Hematopoietic multipotent progenitor cell treated with erythropoietin and hydrocortisone succinate and interleukin-3 and kit ligand, for 17 days (in vitro differentiated cells): ENCODE measurements at regions not wholly inside any gene's neighbourhood (a gene's known extent, or its start where the extent isn't known, plus 50 kb on each side); places are given as distances from the start of the nearest gene placed in this dataset.
"Not testable (repeated sequence)": the region's sequence is repeated elsewhere in the genome, so short reads cannot be mapped to it uniquely, and the experiment has no call there.

ENCODE experiments used
- DNase-seq: peaks from one replicate; pipeline ENCODE4 v3.0.0-alpha.2; 2015; ENCODE audit warnings: low spot score

DNA sequence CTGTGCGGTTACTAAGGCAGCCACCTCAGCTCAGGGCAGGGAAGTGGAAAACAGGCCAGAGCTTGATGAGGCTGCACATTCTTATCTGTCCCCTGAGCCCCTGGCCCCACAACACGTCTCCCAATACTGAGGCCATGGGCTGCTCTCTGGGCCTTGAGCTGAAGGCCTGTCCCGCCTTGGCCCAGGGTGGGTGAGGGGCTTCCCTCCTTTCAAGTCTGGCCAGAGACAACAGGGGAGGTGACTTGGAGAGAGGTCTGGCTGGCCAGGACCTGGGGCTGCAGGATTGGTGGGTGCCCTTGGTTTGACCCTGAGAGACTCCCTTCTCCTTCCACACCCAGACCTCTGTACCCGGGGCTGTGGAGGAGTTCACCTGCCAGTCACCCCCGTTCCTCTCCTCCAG lies 563.8 kb downstream of the PTPRU start:
- DNase-seq: no peak

DNA sequence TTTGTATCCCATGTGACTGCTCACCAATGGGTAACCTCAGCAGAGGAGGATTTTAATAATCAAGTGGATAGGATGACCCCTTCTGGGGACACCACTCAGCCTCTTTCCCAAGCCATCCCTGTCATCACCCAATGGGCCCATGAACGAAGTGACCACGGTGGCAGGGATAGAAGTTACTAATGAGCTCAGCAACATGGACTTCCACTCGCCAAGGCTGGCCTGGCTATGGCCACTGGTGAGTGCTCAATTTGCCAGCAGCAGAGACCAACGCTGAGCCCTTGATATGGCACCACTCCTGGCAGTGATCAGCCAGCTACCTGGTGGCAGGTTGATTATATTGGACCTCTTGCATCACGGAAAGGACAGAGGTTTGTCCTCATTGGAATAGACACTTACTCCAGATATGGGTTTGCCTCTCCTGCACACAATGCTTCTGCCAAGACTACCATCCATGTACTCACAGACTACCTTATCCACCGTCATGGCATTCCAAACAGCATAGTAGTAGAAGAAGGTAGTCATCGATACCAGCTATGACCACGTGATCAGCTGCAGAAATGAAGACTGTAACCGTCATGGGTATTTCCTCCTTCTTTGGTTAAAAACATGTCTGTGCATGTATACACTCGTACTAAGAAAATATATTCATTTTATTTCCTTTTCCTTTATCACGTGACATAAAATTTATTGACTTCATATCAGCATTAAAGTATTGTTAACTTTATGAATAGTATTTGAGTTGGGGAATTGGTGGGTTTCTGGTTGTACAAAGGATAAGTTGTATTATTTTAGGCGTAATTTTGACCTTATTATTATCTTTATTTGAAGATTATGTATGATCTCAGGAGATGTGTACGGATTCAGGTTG lies 562.6 kb downstream of the PTPRU start:
- DNase-seq: no peak

DNA sequence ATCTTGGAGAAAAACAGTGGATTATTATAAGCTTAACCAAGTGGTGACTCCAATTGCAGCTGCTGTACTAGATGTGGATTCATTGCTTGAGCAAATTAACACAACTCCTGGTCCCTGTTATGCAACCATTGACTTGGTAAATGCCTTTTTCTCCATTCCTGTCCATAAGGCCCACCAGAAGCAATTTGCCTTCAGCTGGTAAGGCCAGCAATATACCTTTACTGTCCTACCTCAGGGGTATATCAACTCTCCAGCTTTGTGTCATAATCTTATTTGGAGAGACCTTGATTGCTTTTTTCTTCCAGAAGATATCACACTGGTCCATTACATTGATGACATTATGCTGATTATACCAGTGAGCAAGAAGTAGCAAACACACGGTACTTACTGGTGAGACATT lies 560.8 kb downstream of the PTPRU start:
- DNase-seq: not testable (repeated sequence)

DNA sequence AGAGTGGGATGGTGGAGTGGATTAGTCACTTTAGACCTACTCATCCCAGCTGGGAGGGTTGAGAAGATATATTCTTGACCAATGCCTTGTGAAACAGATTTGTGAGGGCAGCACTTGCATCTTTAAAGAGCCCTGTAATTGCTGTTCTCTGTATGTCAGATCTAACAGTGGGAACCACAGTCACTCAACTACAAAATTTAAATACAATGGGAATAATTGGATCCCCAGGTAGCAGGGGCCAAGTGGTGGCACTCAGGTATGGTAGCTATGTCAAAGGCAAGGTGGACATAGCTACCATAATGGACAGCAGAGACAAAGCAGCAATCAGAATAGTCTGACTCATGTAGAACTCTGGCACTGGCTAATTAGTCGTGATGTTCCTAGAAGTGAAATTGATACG lies 559.6 kb downstream of the PTPRU start:
- not testable (repeated sequence) for DNase-seq

DNA sequence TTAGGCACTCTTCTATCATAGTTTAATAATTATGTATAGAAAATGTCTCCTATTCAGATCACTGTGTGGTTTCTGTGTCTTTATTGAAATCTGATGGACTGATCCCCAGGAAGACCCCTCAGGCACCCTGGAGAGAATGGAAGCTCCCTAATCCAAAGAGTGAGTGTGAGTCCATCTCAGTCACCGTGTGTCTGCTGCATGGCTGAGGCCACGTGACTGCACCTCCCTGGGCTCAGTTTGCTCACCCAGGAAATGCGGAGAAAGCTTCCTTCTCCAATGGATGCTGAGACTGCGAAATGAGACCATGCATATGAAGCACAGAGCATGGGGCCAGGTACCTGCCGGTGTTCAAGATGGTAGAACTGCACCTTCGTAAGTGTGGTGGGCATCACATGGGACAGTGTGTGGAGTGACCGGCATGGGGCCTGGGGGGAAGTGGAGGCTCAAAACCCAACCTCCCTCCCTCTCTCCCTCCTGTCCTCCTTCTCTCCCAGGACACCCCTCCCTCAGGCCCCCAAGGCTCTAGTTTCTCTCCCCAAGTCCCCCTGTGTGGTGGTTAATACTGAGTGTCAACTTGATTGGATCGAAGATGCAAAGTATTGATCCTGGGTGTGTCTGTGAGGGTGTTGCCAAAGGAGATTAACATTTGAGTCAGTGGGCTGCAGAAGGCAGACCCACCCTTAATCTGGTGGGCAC lies 557.5 kb downstream of the PTPRU start:
- DNase-seq: no peak

DNA sequence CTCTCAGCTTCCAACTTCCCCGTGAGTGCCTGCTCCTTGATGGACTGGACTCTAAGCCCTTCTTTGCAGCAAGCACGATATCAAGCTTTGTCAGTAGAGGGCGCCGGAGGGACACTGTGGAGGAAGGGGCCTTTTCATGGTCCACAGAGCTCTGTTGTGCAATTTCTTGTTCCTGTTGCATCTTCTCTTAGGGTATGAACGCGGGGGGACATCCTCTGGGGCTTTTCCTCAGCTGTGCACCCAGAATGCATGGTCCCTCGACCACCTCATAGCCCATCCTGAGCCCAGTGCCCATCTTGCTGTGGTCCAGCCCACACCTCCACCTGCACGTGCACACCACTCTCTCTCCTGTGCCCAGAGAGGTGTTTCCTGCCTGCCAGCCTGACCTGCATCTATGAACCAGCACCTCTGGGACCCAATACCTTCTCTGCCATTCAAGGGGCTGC lies 556.8 kb downstream of the PTPRU start:
- DNase-seq: peak; percentile 20

DNA sequence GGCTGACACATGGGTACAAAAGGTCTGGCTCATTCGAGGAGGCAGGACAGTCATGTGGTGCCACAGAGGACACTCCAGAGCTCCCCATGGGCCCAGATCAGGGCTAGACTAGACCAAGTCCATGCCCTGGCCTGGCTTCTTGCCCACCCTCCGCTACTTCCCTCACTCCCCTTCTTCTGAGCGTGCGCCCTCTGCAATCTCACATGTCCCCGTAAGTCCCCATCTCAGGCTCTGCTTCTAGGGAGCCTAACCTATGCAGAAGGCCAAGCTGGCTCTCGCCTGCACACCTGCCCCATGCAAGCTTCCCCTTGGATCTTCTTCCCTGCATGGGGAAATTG lies 553.6 kb downstream of the PTPRU start:
- DNase-seq: no peak

DNA sequence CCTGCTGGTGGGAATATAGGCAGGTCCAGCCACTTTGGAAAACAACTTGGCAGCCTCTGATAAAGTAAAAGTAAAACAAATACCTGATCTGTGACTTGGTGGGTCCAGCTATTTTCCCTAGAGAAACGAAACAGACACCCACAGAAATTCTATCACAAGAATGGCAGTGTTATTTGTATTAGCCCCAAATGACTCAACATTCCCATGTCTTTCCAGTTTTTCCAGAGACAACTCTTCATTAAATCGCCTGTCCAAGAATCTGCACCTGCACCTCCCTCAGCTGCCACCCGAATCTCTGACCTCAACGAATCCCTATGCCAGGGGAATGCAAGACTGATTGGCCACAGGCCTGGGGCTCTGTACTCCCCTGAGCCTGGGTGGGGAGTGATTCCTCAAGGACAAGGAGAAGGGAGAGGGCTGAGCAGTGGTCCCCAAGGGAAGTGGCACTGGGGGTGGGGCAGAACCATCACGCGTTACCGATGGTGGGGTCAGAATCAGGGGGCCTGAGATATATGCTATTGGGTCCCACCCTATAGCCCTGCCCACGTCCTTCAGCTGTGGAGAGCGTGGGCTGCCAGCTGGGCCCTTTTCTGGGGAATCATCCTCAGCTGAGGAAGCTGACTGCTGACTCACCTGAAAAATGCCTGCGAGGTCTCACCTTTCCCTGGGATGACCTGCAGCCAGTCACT lies 553.0 kb downstream of the PTPRU start:
- no peak for DNase-seq

DNA sequence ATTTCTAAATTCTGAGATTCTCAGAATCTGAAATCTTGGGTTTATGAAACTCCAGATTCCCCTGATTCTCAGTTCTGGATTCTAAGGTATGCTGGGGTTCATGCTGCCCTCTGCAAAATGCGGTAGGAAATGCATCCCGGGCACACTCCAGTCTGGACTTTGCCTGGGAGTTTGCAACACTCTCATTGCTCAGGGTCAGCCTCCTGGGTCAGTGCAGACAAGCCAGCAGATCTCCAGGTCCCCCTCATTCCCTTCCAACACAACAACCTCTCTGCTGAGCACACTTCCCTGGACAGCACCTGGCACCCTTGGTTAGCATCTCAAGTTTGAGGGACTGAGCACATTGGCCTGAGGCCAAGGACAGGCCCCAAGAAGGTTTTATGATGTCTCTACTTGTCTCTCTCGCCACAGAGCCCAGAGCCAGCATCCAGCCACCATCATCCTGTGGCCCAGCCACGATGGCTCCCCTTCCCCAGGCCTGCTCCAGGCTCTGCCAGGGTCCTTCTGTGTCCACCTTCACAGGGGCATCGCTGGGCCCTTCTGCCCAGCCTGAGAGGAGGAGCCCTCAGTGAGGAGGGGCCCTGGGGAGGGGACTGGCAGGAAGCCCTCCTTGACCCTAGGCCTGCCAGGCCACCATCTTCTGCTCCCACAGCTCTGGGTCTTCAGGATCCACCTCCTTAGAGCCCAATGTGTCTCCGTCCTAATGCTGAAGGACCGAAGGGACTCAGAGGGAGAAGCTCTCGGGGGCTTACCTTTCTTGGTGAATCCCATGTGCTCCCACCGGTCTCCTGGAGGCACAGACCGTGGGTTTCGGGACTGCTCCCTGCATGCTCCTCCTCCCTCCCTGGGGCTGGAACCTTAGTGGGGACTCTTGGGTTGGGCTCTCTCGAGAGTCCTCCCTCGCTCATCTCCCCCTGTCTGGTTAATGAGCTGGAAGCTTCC lies 550.7 kb downstream of the PTPRU start:
- DNase-seq: no peak

DNA sequence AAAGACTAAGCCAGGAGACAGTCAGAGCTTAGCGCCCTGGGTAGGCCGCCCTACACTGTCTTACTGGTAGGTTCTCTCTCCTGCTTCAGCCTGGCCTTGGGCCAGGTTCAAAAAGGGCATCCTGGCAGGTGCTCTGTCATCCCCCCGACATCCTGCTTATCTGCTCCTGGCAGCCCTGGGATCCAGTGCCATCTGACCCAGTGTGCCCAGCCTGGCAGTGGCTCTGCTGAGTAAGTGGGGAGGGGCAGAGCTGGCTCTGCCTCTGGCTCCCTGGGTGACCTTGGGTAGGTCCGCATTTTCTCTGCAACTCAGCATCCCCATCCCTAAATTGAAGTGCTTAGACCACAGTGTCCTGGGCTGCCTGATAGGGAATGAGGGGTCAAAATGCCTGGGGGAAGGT lies 549.9 kb downstream of the PTPRU start:
- no peak for DNase-seq

DNA sequence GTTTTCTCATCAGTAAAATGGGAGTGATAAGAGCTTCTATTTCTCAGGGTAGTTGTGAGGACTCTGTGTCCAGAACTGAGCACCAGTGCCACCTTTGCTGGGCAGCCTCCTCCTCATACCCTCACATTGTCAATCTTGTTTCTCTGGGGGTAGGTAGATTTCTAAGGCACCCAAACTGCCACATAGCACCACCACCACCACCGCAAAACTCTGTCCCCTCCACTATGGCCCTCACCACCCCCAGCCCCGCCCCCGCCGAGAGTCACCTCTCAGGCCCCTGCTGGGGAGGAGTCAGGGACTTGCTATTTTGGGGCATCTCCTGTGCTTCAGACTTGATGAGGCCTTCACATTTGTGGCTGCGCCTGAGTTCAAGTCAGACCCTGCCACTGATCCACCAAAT lies 549.2 kb downstream of the PTPRU start:
- no peak for DNase-seq

DNA sequence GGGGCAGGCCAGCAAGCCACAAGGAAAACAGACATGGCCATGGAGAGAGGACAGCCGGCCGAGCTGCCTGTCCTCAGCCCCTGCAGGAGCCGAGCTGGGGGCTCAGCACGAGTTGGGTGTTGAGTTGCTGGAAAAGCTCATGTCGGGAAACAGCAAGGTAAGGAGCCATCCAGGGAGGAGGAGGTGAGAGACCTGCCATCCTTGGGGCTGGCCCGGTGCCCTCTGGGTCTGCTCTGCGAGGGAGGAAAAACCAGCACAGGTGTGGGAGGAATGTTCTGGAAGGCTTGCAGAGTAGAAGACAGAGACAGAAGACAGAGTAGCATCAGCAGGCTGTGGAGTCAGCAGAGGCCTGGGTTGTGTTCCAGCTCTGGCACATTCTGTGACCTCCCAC lies 548.8 kb downstream of the PTPRU start:
- no peak for DNase-seq

DNA sequence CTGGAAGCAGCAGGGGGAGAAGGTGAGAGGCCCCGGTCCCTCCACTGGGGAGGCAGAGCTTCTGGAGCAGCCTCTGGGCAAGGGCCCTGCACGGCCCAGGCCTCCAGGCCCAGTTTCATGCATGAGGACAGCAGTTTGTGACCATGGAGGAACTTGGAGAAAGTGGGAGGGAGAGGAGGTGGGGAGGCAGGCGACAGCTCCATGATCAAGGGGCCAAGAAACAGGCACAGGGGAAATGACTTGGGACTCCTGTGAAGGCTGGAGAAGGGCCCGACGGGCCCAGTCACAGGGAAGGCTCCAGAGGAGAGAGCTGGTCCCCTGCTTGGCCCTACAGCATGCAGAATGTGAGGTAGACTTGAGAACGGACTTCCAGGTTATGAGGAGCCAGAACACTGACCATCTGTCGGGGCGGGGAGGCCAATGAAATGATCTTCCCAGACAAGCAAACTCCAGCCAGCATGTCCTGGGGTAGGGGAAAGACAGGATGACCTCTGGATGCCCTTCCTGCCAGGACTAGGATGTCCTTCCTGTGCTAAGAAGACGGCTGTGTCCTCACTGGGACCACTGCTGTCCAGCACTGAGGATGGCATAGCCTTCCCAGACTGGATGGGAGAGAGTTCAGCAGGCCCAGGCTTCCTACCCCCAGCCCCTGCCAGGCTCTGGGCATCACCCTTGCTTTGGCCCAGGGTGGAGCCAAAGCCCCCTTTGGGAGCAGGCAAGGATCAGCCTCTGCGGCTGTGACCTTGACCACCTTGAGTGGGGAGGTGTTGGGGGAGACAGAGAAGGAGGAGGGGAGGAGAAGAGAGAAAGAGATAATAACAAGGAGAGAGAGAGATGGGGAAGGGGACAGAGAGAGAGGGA lies 548.2 kb downstream of the PTPRU start:
- DNase-seq: no peak

DNA sequence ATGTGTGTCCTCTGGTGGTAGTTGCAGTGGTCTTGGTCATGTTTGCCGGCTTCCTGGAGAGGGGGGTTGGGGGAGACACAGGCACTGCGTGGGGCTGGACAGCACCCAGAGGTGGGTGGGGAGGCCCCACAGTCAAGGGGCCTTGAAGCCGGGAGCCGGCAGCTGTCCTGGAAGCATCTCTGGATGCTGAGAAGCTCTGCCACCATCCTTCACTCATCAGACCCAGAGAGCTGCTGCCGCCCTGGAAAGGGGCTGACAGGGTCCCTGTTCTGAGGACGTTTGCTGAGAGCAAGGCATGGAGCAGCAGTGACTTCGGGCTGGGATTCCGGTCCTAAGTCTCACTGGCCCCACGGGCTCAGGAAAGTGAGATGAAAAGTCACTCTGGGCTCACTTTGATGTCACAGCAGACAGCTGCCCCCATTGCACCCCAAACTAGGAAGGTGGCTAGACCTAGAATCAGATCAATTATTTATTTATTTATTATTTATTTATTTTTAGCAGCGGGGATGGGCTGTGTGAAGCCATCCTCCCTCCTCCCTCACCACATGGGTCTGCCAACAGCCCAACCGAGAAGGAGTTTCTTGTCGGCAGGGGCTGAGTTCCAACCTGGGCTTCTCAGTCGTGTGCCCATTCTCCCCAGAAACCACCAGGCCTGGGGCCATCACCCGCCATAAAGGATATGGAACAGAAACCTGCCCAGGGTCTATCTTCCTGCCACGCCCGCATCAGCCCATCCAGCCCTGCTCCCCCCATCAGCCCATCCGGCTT lies 547.4 kb downstream of the PTPRU start:
- no peak for DNase-seq

DNA sequence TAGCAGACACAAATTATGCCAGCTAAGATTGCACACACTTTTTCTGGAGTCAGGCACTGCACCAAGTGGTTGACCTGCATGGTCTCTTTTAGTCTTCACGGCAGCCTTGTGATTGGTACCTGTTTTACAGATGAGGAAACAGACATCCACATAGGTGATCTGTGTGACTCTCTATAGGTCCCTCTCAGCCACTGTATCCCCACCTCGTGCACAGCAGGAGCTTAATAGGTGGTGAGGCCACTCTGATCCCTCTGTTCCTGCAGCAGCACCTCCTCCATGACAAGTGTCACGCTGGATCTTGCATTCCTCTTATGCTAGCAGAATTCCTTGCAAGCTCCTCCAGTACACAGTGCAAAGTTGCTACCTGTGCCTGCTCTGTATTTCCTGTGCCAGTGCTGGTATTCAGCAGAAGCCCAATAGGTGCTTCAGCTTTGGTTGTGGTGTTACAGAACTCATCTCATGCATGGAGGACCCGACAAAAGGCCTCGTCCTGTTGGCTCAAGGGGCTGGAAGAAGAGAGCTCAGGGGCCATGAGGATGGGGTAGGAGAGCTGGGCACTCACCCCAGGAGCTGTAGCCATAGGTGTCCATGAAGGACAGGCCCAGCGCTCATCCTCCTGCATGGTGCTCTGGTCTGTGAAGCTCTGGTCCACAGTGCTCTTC lies 546.7 kb downstream of the PTPRU start:
- DNase-seq: no peak

DNA sequence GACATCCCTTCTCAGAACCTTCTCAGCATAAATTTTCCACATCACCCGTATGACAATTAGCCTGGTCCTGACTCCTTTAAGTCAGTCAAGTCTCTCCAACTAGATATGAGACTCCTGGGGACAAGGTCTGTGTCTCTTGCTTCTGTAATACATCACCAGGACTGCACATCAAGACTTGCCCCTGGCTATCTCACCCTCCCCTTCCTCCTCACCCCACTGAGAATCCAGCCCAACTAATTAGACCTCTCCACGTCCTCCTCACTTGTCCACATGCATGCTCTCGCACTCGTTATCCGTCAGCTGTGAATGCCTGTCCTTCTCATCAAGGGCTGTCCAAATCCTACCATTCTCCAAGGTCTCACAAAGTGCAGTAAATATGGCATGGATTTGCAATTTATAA lies 542.8 kb downstream of the PTPRU start:
- DNase-seq: no peak

DNA sequence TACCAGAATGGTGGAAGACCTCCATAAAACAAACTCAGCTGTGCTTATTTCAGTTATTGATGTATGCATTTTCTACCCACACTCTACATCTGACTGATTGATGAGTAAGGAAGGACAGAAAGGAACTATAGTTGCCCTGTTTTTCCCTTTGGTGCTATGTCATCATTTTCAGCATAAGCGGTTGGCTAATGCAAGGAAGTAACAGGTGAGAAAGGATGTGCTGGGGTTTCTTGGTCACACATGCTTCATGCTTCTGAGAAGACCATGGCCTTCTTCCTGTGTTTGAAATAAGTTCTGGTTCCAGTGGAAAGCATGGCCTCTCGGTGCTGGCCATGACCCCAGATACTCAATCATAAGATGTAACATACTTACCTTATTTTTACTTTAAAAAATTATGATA lies 541.2 kb downstream of the PTPRU start:
- no peak for DNase-seq

DNA sequence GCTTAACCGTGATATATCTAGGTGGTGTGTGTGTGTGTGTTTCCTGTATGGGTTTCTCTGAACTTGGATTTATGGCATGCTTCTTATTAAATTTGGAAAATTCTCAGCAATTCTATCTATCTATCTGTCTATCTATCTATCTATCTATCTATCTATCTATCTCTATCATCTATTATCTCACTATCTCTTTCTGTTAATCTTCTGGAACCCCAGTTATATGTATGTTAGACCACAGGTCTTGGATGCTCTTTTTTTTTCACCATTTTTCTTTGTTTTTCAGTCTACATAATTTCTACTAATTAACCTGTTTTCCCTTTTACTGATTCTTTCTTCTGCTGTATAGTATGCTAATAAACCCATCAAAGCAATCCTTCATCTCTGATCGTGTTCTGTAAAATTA lies 538.0 kb downstream of the PTPRU start:
- no peak for DNase-seq

DNA sequence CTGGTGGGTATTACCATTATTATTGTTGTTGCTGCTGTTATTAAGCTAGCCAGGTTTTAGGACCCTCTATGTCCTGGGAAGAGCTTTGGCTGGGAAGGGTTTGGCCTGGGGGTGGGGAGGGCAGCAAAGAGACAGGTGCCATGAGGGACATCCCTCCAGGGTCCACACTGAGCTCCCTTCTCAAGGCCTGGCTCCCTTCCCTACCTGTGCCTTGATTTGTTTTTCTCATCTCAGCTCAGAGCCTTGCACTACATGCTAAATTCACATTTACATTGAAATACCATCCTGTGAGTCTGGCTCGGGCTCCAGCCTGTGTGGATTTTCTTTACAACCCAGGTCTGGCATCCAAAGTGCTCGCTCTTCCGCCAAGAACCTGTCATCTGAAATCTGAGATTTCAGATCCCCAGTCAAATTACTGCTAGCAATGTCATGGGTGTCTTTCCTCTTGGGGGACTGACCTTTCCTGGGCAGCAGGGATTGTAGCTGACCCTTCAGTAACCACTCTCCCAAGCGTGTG lies 536.3 kb downstream of the PTPRU start:
- DNase-seq: no peak
